DMS153 (cell line): ENCODE measurements at regions not wholly inside any gene's neighbourhood (a gene's known extent, or its start where the extent isn't known, plus 50 kb on each side); places are given as distances from the start of the nearest gene placed in this dataset.

Experiments
- DNase-seq: peaks from one replicate; lab custom pipeline; 2025; lab: John Stamatoyannopoulos, UW

DNA sequence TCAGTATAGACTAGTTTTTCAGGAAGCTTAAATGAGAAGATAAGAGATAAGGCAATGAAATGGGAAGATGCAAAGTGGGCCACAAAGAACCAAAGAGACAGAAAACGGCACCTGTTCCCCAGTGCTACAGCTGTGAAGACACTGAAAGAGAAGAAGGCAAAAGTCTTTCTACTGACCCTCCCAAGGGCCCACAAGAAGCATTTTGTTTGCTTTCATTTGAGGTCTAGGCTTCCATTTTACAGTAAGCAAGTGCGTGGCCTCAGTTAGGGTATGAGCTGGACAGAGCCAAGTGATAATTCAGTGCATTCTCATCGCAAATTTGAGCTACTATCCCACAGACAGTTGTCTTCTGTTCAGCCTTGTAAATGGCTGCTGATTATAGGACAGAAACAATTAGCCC is 53.4 kb upstream of the STK17B start:
- no peak for DNase-seq

DNA sequence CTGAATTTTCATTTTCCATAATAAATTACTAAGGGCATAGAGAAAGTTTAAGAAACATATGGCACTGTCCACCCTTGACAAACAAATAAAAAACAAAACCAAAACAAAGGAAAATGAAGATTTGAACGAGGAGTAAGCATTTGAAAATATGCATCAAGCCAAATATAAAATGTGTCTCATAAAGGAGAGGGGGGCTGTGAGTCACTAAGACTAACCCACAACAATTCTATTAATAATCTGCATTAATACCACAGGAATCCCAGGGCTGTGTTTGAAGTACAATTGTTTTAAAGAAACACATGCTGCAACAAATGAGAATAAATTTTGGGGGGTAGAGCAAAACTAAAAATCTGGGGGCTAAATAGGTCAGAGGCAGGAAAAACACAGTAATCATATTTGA is 53.8 kb upstream of the STK17B start:
- no peak for DNase-seq

DNA sequence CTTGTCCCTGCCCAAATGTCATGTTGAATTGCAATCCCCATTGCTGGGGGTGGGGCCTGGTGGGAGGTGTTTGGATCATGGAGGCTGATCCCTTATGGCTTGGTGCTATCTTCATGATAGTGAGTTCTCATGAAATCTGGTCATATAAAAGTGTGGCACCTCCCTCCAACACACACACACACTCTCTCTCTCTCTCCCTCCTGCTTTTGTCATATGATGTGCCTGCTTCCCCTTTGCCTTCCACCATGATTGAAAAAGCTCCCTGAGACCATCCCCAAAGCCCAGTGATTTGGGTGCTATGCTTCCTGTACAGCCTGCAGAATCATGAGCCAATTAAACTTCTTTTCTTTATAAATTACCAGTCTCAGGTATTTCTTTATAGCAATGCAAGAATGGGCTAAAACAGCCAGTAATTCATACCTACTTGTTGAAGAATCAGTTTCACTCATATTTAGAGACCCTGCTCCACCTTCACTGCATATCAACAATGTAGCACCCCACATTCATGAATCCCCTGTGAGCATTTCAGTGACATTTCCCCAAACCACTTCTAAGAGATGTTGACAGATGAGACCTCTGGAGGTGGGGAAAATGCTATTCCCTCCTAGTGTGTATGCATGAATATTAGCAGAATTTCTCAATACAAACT is 54.8 kb upstream of the STK17B start:
- no peak for DNase-seq

DNA sequence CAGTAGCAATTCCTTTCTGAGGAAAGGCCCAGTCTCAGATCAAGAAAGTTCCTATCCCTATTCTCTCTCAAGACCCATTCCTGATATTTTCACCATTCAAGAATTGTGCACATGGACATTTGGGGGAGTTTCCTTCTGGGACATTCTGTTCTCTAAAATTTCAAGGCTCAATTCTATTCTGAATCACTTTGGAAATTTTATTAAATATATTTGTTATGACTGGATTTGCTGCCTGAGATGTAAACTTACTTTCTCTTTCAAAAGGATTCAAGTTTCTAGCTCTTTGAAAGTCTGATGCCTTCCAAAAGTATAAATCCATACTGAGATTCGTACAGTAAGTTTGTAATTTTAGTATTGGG is 55.3 kb upstream of the STK17B start:
- no peak for DNase-seq

DNA sequence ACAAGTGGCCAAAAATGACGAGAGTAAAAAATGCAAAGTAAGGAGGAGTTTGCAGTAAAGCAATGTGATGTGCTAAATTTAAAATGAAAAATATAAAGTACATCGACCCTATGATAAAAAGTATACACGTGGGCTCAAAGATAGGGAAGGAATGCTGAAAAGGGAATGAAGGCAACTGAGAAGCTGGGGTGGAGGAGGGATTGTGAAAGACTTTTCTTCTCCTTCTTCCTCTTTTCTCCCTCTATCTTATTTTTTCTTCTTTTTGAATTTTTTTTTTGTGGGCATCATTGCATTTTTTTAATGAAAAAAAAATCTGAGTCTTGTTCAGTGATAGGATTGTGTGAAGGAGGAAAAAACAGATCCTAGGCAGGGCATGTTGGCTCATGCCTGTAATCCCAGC is 57.6 kb upstream of the STK17B start:
- DNase-seq: no peak

DNA sequence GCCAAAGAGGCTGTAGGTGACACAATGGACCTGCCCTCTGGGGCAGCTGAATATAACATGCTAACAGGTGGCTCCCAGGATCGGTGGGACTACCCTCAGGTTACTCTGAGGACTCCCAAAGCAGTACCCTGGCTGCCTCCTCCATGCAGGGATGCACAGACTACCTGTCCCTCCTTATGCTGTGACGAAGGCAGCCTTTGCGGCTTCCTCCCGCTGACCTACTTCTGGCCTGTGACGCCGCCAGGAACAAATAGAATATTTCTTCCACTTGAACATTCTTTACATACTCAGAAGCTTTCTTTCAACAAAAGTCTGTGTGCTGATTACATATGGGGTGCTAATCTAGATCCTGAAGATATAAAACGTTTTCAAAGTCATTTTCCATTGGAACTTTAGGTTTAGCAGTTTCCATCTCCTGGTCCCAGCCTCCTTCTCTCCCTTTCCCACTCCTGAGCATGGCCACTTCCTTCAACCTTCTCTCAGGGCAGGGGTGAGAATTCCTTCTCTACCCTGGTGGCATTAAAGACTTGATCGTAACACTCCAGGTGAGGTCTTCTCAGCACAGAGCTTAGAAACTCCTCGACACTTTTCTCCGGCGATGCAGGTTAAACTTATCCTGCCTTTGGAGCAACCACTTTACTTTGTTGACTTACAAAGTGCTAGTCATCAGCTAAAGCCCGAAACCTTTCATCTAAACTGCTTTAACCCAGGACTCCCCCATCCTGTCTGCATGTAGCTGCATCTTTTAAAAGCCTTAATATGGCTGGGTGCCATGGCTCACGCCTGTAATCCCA is 58.9 kb upstream of the STK17B start:
- DNase-seq: no peak

DNA sequence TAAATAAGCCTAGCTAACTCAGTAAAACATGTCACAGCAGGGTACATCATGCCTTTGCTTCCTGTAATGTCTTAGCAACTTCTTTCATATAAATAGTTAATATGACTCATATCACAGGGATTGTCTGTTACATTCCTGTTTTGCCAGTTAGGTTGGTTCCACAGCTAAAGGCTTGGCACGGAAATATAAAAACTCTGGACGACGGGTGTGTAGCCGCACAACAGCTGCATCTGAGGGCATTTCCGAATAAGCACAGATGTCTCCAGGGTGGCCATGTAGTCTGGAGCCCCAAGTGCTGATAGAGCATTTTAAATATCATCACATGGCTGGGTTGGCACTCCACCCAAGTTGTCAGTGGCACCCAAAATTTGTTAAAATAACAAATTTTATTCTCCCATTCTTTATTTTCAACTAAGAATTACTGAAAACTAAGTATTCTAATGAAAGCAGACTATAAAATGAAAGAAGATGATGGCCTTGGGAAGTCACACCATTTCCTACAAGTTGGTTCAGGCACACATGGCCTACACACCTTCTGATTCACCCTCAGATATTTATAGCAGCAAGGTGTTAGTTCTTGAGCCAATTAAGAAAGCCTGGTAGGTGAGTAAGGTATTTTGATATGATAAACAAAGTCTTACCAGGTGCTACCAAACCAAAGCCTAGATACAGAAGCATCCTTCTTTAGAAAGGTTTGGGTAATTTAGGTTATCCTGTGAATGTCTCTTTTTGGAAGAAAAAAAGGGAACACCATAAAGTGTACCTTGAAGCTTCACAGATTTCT is 61.8 kb upstream of the STK17B start:
- DNase-seq: no peak

DNA sequence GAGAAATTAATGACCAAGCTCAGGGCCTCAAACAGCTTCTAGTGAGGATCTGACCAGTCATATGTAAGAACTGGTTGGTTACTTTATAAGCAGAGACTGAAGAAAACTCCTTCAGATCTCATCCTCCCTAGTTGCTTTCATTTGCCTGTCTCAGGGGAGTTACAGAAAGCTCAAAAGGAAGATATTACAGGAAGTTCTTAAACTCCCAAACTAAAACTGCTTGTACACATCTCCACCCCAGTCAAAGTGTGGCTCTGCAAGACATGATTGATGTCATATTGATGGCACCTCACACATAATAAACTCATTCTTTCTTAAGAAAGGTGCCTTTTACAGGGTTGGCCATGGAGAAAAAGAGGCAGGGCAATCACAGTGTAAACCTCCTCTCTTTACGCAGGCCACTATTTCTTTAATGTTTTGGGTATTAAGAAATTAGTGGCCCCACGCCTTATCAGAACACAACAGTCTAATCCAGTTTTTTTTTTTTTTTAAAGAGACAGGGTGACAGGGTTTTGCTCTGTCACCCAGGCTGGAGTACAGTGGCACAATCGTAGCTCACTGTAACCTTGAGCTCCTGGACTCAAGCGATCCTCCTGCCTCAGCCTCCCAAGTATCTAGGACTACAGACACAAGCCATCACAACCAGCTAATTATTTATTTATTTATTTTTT is 62.6 kb upstream of the STK17B start:
- no peak for DNase-seq

DNA sequence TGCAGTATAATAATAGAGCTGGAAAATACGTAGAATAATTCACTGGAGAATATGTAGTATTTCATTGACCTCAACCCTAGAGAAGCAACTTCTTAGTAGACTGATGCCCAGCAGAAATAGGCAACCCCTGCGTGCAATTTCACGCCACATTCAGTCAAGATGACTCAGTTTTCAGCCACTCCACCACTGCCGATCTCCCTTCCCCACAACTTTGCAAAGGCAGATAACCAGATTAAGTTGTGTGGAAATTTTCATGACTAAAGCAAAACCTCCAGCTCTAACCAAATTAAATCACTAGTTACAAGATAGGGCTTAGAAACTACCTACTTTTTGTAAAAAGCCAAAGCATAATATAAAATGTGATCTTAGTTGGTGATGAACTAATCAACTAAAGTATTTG is 63.3 kb upstream of the STK17B start:
- DNase-seq: no peak

DNA sequence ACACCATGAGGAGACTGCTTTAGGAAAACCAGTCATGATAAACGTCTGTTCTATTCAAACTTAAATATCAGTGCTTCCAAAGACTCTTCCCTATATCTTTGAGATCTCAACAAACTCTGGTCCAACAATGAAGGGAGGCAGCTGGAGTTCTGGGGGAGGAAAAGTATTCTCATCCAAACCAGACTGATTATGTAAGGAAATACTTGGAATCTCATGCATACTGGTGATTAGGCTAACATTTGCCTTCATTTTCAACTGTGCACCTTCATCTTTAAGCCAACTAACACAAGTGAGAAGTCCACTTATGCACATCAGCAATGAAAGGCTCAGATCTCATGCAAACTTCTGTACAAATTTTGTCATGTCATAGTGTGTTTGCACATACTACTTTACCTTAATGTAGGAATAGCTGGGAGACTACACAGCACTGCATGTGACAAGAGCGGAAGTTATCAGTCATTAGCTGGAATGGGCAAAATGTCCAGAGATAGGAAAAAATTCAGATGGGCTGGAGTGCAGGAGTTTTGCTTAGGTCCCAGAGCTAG is 67.5 kb upstream of the STK17B start:
- DNase-seq: no peak

DNA sequence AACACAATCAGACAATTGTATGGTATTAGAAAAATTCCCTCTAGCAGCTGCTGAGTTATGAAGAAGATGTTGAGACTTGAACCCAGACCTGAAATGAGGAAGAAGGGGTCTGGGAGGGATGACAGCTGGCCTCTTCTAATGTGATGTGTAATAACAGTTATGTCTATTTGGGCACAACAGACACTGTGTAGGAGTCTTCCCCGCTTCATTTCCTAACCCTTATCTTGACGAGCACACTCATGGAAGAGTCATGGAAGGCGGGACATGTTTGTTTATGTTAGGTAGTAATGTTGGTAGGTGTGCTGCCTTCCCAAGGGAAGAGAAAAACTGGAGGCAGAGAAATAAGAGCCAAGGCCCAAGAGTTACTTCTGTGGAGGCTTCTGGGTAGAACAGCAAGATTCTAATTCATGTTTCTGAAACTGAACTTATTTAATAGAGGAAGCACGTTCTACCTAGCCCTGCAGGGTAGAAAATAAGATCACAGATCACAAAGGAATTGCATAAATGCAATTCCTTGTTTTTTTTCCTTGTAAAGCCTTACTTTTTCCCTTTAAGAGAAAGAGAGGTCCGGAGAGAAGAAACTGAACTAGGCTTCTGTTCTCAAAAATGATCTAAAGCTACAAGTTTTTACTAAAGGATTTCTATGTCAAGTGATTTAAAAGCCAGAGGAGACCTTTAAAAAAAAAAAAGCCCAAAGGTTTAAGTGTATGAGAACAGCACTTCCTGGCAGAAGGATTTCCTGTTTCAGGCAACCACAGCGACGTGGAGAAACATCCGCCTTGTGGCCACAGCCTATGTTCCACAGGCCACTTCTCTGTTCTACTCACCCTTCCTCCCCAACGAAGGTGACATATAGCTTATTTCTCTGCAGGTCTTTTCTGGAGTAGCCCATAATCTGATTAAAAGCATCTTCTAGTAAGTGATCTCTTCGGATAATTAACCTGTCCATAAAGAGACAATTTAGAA is 68.5 kb upstream of the STK17B start:
- DNase-seq: peak; percentile 12

DNA sequence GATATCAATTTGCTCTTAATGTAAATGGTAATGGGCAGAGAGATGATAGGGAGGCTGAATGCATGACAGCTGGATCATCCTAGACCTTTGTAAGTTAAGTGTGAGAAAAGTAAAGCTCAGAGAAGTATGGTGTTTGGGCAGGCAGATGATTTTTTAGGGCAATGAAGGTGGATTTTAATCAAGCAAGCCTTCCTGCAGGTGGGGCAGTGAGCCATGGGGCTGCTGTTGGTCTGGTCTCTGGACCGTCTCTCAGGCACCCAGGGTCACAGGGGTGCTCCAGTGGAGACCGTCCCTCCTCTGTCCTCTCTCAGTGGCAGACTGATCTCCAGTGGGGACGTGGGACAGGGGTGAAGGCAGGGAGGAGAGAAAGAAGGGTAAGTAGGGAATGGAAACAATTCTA is 69.8 kb upstream of the STK17B start:
- DNase-seq: no peak

DNA sequence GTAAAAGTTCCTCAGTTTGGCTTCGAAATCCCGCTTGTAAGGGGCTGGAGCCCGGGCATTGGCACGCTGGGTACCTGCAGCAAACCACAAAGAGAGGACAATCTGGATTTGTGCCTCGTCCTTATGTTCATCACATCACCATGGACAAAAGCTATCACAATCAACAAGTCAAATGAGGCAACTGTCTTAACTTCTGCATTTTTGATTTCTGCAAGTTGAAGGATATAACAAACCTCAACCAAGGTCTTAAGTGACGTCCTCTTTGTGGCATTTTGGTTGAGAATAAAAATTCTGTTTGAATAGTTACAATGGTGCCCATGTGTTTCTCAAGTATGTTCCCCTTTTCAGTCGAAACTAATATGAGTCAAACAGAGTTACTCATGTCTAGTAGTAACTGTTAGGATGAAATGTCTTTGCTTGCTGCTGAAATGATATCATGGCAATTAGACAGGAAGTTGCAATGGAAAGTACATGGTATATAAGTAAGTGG is 70.8 kb upstream of the STK17B start:
- no peak for DNase-seq

DNA sequence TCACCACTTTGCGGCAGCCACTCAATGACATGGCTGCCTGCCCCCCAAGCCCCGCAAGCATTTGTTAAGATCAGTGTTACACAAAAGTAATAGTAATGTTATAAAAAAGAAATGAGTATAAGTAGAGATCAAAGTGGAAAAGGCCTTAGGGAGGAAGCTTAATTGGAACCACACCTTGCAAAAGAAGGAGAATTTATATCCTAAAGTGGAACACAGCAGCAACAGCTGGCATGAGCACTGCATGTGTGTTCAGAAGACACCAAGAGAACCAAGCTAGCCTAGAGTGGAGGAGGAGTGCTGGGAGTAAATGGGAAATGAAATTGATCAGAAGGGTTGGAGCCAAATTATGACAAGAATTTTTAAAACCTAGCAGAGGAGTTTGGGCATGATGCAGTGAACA is 73.1 kb upstream of the STK17B start:
- no peak for DNase-seq

DNA sequence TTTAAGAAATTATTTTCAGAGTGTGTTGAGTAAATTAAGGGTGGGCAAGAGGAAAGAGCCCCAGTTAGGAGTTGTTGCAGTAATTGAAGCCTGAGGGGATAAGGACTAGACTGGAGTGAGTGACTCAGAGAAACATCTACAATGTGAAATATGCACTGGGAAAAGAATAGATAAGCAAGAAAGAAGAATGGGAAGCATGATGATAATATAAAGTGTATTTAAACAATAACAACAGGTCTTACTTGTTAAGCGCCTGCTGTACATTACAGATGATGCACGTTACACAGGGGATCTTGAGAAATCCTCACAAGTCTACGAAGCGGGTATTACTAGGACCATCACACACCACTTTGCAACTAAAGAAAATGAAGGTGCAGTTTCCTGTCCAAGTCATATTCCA is 73.6 kb upstream of the STK17B start:
- no peak for DNase-seq

DNA sequence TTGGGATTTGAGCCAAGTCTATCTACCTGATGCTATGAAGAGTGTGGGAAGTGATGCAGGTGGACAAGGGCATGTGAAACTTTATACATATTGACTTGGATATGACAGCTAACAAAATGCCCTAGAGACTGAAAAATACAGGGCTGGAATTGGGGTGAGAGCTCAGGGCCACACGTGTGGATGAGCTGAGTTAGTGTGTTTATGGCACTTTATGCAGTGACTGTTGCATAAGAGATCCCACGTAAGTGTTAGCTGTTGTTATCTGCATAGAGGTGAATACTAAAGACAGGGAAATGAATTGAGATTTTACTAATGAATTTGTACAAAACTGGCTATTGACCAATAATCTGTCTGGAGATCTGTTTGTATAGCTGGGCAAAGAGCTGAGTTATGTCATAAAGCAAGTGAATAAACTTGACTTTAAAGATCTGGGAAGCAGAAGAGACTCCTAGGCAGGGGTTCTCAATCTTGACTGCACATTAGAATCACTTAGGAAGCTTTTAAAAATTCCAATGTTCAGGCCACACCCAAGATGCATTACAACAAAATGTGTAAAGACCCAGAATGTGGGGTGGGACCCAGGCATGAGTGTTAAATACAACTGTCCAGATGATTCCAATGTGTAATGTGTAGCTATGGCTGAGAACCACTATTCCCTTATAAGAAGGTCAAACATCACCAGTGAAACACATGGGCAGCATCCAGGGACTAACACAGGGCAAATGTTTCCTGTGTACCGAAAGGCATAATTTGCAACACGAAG is 74.2 kb upstream of the STK17B start:
- no peak for DNase-seq

DNA sequence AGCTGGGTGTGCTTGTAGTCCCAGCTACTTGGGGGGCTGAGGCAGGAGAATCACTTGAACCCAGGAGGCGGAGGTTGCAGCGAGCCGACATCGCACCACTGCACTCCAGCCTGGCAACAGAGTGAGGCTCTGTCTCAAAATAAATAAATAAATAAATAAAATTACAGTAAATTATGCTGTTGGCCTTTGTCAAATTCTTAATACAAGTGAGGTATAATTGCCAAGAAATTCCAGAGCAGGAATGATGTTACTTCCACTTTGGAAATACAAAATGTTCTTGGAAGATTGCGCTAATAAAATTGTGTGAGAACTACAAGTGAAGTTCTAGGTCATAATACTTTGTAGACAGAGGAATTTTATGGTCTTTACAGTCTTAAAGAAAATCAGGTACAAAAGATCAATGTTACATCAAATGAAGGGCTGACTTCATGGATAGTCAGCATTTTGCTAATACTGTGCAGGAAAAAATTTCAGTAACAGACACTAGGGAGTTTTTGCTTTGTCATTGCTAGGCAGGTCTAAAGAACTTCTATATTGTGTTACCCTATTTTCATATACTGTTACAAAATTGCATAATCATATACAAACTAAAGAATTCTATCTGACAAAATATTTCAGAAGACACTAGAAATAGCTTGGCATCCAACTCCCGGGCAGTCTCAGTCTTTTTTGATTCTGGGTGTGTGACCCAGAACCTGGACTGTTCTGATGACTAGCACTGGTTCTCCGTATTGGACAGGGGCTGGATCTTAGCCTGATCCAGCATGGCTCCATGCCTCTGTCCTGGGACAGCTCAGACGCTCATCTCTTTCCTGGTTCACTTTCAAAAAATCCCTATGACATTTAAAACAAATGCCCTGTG is 76.0 kb upstream of the STK17B start:
- DNase-seq: no peak

DNA sequence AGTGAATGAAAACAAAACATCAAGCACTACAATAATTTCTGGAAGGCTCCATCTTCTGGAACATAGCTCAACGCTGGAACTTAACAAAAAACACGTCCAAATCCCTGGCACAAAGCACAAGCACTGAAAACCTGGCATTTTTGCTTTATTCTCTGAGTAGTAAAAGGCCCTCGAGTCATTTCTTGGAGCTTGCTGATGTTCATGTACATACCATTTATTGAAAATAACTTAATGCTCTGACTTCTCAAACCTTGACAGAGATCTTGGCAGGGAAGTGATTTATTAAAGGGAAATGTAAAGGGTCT is 76.5 kb upstream of the STK17B start:
- no peak for DNase-seq

DNA sequence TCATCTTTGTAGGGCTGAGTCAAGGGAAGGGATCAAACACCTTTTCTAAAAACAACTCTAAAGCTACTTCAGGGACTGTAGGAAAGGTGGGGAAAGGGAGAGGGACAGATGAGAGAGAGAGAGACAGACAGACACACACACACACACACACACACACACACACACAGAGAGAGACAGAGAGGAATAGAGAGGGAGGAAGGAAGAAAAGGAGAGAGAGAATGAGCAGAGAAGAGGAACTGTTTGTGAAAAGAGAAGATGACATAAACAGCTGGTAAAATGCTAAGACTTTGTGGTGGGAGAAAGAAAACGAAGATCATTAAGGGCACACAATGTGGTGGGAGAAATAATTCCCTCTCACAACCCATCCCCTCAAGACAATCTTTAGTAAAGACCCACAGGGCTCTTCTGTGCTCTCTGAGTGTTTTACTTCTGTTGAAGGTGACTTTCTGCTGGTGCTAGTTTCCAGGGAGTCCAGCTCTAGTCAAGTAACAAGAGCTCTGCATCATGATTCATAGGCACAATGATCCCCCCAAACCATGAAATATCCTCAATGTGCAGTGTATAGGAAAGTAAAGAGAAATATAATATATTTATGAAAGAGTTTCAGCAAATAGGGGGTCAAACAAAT is 77.2 kb upstream of the STK17B start:
- no peak for DNase-seq
